ENCODE measurements at regions not wholly inside any gene's neighbourhood (a gene's known extent, or its start where the extent isn't known, plus 50 kb on each side); places are given as distances from the start of the nearest gene placed in this dataset.

DNA sequence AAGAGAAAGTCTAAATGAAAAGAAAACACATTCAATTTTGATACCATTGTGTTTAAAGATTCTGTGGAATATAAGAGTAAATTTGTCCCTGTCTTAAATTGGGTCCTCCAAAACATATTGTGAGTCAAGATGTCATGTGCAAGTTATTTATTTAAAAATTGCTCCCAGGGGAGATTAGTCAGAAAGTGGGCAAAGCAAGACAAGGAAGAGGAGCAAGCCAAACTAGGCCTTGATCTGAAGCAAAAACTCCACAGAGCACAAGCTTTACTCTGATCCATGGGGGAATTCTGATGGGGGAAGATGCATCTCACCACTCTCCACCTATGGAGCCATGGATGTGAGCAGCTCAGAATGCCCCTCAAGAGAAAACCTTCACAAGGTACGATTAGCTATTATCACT, 342.8 kb upstream of the IL12A start:
- Mint-ChIP-seq H3K4me3 (no peak overlapping the region), H3K27me3 (ENCODE audit: low read depth in 2 of 2) (no peaks in the 10 kb centered on the region), H3K9me3 (peaks cover 7 to 11% of the 10 kb centered on the region in 2 donors), H3K27ac (no peak overlapping the region), H3K36me3 (no peaks in the 10 kb centered on the region), H3K4me1 (no peaks in the 10 kb centered on the region)
- no peaks in the 10 kb centered on the region for H3K4me1 ChIP-seq (ENCODE audit: control insufficient read depth, insufficient read depth, low read length)
- ATAC-seq, result no peak
- intact Hi-C loops (cut with micrococcal nuclease), result no loop called here
- no peaks in the 10 kb centered on the region for H3K9me3 ChIP-seq (ENCODE audit: control insufficient read depth, insufficient read depth, low read length)
- H3K27ac ChIP-seq (ENCODE audit: low read length), result no peak overlapping the region
- no peak for DNase-seq
- H3K4me3 ChIP-seq (ENCODE audit: low read length), result no peak overlapping the region
- TF ChIP-seq, protein P1, sequence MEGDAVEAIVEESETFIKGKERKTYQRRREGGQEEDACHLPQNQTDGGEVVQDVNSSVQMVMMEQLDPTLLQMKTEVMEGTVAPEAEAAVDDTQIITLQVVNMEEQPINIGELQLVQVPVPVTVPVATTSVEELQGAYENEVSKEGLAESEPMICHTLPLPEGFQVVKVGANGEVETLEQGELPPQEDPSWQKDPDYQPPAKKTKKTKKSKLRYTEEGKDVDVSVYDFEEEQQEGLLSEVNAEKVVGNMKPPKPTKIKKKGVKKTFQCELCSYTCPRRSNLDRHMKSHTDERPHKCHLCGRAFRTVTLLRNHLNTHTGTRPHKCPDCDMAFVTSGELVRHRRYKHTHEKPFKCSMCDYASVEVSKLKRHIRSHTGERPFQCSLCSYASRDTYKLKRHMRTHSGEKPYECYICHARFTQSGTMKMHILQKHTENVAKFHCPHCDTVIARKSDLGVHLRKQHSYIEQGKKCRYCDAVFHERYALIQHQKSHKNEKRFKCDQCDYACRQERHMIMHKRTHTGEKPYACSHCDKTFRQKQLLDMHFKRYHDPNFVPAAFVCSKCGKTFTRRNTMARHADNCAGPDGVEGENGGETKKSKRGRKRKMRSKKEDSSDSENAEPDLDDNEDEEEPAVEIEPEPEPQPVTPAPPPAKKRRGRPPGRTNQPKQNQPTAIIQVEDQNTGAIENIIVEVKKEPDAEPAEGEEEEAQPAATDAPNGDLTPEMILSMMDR (IDR thresholded peaks at IDR 0.05), result no peak
- H3K36me3 ChIP-seq (ENCODE audit: control insufficient read depth, insufficient read depth, low read length), result no peaks in the 10 kb centered on the region
- 75% methylated on average over 1 of the region's 1 CpG for WGBS (ENCODE audit: insufficient coverage)
- H3K27me3 ChIP-seq (ENCODE audit: control insufficient read depth, insufficient read depth, low read length), result no peaks in the 10 kb centered on the region

- Histone ChIP-seq H3K4me1 (ENCODE audit: control insufficient read depth, insufficient read depth, low read length) (no peaks in the 10 kb centered on the region), H3K27me3 (ENCODE audit: control insufficient read depth, insufficient read depth, low read length) (no peaks in the 10 kb centered on the region), H3K27ac (ENCODE audit: low read length) (no peak overlapping the region), H3K4me3 (ENCODE audit: low read length) (no peak overlapping the region), H3K9me3 (ENCODE audit: control insufficient read depth, insufficient read depth, low read length) (no peaks in the 10 kb centered on the region), H3K36me3 (ENCODE audit: control insufficient read depth, insufficient read depth, low read length) (no peaks in the 10 kb centered on the region)
- no peaks in the 10 kb centered on the region for H3K27me3 Mint-ChIP-seq (ENCODE audit: low read depth in 2 of 2)
- ATAC-seq, result no peak
- H3K36me3 Mint-ChIP-seq, result no peaks in the 10 kb centered on the region
- no peak overlapping the region for H3K27ac Mint-ChIP-seq
- DNase-seq, result no peak
- intact Hi-C loops (cut with micrococcal nuclease), result no loop called here
- TF ChIP-seq, protein P1 (IDR thresholded peaks at IDR 0.05), result no peak
- H3K4me3 Mint-ChIP-seq, result no peak overlapping the region
- H3K9me3 Mint-ChIP-seq, result peaks cover 9 to 10% of the 10 kb centered on the region in 2 donors
- no peaks in the 10 kb centered on the region for H3K4me1 Mint-ChIP-seq
Measured at GRCh38 chr3:159649951-159650350, 338.7 kb upstream of the IL12A start.

GRCh38 chr3:159650726-159651125, 337.9 kb upstream of the IL12A start:
- no peaks in the 10 kb centered on the region for H3K9me3 ChIP-seq (ENCODE audit: control insufficient read depth, insufficient read depth, low read length)
- H3K9me3 Mint-ChIP-seq, result peaks cover 9 to 10% of the 10 kb centered on the region in 2 donors
- WGBS (ENCODE audit: insufficient coverage), result 89% methylated on average over 1 of the region's 2 CpGs
- H3K36me3 ChIP-seq (ENCODE audit: control insufficient read depth, insufficient read depth, low read length), result no peaks in the 10 kb centered on the region
- no peaks in the 10 kb centered on the region for H3K4me1 Mint-ChIP-seq
- DNase-seq (no peak), ATAC-seq (no peak)
- TF ChIP-seq, protein P1 (IDR thresholded peaks at IDR 0.05), result no peak
- intact Hi-C loops (cut with micrococcal nuclease), result no loop called here
- H3K4me3 ChIP-seq (ENCODE audit: low read length), result no peak overlapping the region
- H3K27ac ChIP-seq (ENCODE audit: low read length), result no peak overlapping the region
- no peaks in the 10 kb centered on the region for H3K27me3 Mint-ChIP-seq (ENCODE audit: low read depth in 2 of 2)
- H3K4me1 ChIP-seq (ENCODE audit: control insufficient read depth, insufficient read depth, low read length), result no peaks in the 10 kb centered on the region
- no peaks in the 10 kb centered on the region for H3K36me3 Mint-ChIP-seq
- no peak overlapping the region for H3K27ac Mint-ChIP-seq
- no peak overlapping the region for H3K4me3 Mint-ChIP-seq
- no peaks in the 10 kb centered on the region for H3K27me3 ChIP-seq (ENCODE audit: control insufficient read depth, insufficient read depth, low read length)

- Mint-ChIP-seq H3K27ac (no peak overlapping the region), H3K36me3 (no peaks in the 10 kb centered on the region), H3K9me3 (peaks cover 5% of the 10 kb centered on the region in 2 donors), H3K27me3 (ENCODE audit: low read depth in 2 of 2) (no peaks in the 10 kb centered on the region), H3K4me3 (no peak overlapping the region), H3K4me1 (no peaks in the 10 kb centered on the region)
- no peaks in the 10 kb centered on the region for H3K9me3 ChIP-seq (ENCODE audit: control insufficient read depth, insufficient read depth, low read length)
- 84% methylated on average over 2 of the region's 2 CpGs for WGBS (ENCODE audit: insufficient coverage)
- no peaks in the 10 kb centered on the region for H3K36me3 ChIP-seq (ENCODE audit: control insufficient read depth, insufficient read depth, low read length)
- no peak overlapping the region for H3K27ac ChIP-seq (ENCODE audit: low read length)
- no peaks in the 10 kb centered on the region for H3K27me3 ChIP-seq (ENCODE audit: control insufficient read depth, insufficient read depth, low read length)
- no peak overlapping the region for H3K4me3 ChIP-seq (ENCODE audit: low read length)
- ATAC-seq, result no peak
- H3K4me1 ChIP-seq (ENCODE audit: control insufficient read depth, insufficient read depth, low read length), result no peaks in the 10 kb centered on the region
- intact Hi-C loops (cut with micrococcal nuclease), result no loop called here
- no peak for DNase-seq
- TF ChIP-seq, protein P1 (IDR thresholded peaks at IDR 0.05), result no peak
Measured at GRCh38 chr3:159652452-159652851, 336.2 kb upstream of the IL12A start.

Data from natural killer cell (primary cell).